Erythroblast (primary cell): ENCODE measurements at regions not wholly inside any gene's neighbourhood (a gene's known extent, or its start where the extent isn't known, plus 50 kb on each side); places are given as distances from the start of the nearest gene placed in this dataset.

Experiments used
- DNase-seq, 2 experiments: peaks; one replicate each; lab custom pipeline; 2025; lab: John Stamatoyannopoulos, UW
- GATA1 ChIP-seq: IDR thresholded peaks from 2 replicates; pipeline ENCODE4 v1.6.1; 2011; ENCODE audit warnings: low read depth, mild to moderate bottlenecking, control low read depth, low read length, moderate library complexity
- POLR2A ChIP-seq: IDR thresholded peaks from 2 replicates; pipeline ENCODE4 v1.6.1; 2011; ENCODE audit warnings: mild to moderate bottlenecking, low read length

DNA sequence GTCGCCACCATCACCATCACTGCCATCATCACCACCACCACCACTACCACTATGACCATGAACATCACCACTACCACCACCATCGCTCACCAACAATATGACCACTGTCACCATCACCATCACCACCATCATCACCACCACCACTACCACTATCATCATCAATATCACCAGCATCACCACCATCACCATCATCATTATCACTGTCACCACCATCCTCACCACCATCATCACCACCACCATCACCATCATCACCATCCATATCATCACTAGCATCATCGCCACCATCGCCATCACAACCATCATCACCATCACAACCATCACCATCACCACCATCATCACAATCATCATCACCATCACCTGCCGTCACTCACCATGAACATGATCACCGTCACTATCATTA lies 184.6 kb downstream of the SHANK2 start:
- DNase-seq: no peak
- TF ChIP-seq GATA1 (no peak), POLR2A (no peak)

DNA sequence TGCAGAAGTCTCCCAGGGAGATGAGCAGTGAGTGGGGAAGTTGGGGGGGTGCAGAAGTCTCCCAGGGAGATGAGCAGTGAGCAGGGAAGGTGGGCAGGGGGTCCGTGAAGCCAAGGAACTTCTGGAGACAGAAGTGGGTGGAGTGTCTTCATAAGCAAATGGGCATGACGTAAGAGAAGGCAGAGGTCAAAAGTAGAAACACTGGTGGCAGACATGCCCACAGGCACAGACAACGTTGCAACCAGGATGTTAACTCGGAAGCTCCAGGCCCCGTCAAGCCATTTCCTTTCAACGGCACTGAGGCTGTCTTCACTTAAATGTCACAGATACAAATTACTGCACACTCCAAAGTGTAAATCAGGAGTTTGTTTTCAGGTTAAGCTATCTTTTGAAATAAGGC lies 186.1 kb downstream of the SHANK2 start:
- no peak for TF ChIP-seq GATA1
- no peak for TF ChIP-seq POLR2A
- no peak for DNase-seq

DNA sequence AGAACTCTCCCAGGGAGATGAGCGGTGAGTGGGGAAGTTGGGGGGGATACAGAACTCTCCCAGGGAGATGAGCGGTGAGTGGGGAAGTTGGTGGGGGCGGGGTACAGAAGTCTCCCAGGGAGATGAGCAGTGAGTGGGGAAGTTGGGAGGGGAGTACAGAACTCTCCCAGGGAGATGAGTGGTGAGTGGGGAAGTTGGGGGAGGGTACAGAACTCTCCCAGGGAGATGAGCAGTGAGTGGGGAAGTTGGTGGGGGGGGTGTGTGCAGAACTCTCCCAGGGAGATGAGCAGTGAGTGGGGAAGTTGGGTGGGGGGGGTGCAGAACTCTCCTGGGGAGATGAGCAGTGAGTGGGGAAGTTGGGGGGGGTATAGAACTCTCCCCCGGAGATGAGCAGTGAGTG lies 186.5 kb downstream of the SHANK2 start:
- TF ChIP-seq GATA1: no peak
- no peak for TF ChIP-seq POLR2A
- no peak for DNase-seq

DNA sequence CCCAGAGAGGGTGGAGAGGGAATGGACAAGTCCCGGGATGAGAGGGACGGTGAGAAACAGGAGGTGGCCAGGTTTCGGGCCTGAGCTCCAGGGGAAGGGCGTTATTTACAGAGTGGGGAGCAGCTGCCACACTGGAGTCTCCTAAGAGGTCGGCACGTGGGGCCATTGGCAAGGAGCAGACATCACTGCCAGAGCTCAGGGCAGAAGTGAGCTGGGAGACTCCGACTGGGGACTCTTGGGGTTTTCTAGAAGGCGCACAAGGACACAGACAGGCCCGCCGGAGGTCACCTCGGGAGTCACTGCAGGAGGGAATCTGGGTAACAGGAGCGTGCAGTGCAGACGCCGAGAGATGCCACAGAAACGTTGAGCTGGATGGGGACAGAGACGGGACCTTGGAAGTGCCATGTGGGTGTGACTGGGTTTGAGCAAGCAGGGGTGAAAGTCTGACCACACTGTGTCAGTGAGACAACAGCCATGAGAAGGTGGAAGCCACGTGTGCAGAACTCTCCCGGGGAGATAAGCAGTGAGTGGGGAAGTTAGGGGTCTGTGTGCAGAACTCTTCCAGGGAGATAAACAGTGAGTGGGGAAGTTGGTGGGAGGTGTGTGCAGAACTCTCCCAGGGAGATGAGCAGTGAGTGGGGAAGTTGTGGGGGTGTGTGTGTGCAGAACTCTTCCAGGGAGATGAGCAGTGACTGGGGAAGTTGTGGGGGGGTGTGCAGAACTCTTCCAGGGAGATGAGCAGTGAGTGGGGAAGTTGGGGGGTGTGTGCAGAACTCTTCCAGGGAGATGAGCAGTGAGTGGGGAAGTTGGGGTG lies 187.5 kb downstream of the SHANK2 start:
- DNase-seq: no peak
- TF ChIP-seq GATA1 (no peak), POLR2A (no peak)

DNA sequence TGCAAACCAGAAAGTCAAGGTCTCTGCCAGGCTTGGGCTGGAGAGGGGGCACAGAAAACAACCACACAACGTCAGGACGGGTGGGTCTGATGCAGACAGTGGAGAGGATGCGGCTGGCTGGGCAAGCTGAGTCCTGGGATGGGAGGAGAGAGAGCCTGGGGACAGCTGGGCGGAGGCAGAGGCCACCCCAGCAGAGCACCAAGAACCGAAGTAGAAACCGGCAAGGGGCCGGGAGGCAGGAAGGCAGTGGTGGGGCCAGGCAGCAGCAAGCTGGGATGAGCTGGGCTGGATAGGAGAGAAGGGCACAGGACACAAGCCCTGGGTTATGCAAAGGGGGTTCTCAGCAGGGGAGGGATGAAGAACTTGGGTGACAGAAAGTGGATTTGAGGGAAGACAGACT lies 188.2 kb downstream of the SHANK2 start:
- TF ChIP-seq POLR2A (no peak), GATA1 (no peak)
- no peak for DNase-seq

DNA sequence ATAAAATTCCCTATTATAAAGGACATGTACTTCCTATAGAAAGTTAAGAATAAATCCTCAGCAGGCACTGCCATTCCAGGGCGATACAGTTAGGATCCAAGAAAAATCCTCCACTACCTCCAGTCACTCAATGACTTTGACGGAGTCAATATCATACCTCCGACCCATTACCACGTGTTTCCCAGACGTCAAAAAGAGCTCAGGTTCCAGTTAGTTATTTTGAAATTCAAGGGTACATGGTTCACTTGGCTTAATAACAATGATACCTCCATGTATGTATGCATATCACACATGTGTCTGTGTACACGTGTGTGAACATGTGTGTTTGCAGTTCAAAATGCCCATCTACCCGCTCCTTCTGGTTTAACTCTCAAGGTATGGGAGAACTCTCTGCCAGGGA lies 189.2 kb downstream of the SHANK2 start:
- no peak for DNase-seq
- TF ChIP-seq GATA1 (no peak), POLR2A (no peak)

DNA sequence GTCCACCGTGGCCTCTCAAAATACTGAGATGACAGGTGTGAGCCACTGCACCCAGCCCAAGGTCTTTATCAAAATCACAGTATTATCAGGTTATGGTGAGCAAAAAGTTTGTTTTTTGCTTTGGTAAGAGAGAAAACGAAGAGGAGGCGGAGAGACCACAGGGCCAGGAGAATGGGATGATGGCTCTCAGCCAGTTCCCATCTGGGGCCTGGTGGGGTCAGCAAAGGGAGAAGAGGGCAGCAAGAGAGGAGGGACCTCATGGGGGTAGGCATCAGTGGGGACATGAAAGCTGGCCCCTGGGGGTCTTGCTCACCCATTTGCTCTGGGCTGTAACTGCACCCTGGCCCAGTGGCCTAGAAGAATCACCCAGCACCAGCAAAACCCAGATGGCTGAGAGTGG lies 190.2 kb downstream of the SHANK2 start:
- TF ChIP-seq POLR2A: no peak
- no peak for TF ChIP-seq GATA1
- no peak for DNase-seq

DNA sequence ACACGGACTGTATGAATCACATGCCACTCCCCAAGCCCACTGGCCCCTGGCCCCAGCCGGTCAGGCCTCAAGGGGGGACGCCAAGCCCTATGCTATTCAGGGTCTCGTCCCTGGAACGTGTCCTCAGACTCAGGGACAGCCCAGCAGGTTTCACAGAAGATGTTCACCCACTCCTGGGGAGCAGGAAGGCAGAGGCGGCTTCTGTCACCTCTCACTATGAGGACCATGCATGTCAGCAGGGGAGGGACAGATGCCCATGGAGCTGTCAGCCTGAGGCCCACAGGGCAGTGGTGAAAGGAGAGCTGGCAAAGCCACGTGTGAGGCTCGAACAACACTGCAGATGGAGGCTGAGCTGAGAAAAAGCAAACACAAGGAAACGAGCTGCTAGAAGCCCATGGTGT lies 192.0 kb downstream of the SHANK2 start:
- TF ChIP-seq POLR2A (no peak), GATA1 (no peak)
- no peak for DNase-seq

DNA sequence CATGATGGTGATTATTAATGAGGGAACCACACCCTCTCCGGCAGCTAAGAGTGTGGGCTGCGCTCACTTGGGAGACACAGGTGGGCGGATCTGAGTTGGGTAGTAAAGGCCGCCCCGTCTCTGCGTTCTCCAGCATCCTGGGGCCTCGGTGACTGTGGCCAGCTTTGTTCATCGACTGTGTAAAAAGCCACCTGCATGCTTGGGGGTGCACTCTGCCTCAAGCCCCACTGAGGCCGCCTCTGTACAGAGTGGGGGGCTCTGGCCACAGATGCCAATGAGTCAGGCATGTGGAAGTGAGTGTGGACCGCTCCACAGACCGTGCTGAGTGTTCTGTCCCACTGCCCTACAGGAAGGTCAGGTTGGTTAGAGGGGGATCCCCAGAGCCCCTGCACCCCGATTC lies 192.7 kb downstream of the SHANK2 start:
- no peak for DNase-seq
- TF ChIP-seq POLR2A: no peak
- no peak for TF ChIP-seq GATA1

DNA sequence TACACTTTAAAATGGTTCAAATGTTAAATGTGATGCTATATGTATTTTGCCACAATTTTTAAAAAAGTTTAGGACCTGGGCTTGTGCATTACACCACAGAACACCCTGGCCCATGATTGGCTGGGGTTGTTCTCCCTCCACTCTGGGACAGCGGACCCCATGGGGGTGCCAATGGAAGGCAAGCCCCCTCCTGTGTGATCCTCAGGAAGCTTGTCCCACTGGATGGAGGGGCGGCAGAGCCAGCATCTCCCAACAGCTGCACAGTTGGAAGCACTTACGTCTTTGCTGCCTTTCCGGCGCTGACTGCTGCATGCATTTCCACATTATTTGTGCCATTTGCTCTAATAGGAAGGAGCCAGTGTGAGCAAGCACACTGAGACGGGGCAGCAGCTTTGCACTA lies 196.5 kb downstream of the SHANK2 start:
- DNase-seq: no peak
- TF ChIP-seq GATA1 (no peak), POLR2A (no peak)
